ENCODE measurements at regions not wholly inside any gene's neighbourhood (a gene's known extent, or its start where the extent isn't known, plus 50 kb on each side); places are given as distances from the start of the nearest gene placed in this dataset.
"Not testable (repeated sequence)": the region's sequence is repeated elsewhere in the genome, so short reads cannot be mapped to it uniquely, and the experiment has no call there.

- DNase-seq, result no peak
These were observed 2232.8 kb upstream of the WWC1 start for GRCh38 chr5:166058660-166059059.

GRCh38 chr5:166062094-166062493, 2229.4 kb upstream of the WWC1 start:
- DNase-seq, result no peak

- no peak for DNase-seq
These were observed 2228.7 kb upstream of the WWC1 start for GRCh38 chr5:166062719-166063118.

GRCh38 chr5:166063261-166063660, 2228.2 kb upstream of the WWC1 start:
- no peak for DNase-seq

- DNase-seq, result no peak
These were observed 2222.7 kb upstream of the WWC1 start for GRCh38 chr5:166068547-166069335.

- DNase-seq, result no peak
These were observed 2217.4 kb upstream of the WWC1 start for GRCh38 chr5:166073901-166074581.

DNA sequence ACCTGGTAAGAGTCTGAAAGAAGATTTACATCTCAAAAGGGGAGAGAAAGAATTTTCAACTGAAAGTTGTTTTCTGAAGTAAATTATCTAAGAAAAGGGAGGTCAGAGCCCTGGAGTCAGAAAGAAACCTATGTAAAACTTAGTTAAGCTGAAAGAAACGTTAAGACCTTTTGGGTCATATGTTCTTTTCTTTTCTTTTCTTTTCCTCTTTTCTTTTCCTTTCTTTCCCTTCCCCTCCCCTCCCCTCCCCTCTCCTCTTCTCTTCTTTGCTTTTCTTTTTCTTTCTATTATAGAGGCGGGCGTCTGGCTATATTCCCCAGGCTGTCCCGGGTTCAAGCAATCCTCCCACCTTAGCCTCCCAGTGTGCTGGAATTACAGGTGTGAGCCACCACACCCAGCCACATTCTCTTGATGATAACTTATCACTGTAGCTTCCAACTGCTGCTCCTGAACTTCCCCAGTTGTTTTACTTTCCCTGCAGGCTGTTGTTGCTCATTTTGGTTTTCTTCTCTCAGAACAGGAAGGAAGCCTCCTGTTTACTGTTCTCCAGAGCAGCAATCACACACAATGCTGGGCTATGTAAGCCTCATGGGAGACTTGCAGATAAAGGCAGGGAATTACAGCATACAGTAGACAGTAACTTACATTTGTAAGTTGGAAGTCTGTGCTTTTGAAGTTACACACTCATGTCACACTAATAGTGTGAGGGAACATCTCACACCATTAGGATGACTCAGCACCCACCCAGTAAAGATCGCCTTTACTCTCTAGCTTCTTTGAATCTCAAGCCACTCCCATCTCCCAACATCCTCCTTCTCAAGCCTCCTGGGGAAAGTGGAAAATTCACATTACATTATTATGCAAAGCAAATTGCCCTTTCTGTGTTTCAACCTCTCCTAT, 2216.6 kb upstream of the WWC1 start:
- no peak for DNase-seq

DNA sequence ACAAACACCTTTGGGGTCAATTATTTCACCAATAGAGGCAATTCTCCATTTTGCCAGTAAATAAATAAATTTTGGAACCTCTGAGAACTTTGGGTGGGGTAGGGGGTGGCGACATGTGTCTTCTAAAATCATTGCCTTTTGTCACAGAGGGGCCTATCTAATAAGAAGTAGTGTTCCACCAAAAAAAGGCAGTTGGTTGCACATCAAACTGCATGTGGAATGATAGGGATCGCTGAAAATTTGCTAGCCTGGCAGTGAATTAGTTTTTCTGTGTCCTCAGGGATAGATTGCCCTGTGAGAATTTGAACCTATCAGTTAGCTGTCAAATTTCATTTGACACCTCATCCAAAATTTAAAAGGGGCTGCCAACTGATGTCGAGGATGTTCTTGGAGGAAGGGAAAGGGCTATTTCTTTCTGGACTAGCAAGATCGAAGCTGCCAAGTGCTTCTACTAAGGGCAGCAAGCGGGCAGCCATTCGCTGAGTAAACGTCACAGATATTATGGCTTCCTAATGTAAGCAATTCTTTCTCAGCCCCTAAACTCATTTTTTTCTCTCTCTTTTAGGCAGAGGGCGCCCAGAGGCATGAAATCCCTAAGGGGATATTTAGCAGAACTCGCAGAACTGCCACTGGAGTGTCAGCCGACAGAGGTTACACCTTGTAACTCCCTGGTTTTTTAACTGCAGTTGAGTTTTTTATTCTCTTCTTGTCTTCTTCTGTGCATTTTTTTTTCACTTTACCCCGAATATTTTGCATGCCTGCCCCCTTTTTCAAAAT, 2208.1 kb upstream of the WWC1 start:
- no peak for DNase-seq

GRCh38 chr5:166086568-166086967, 2204.9 kb upstream of the WWC1 start:
- DNase-seq, result no peak

GRCh38 chr5:166088389-166089039, 2202.9 kb upstream of the WWC1 start:
- DNase-seq, result no peak

GRCh38 chr5:166091931-166092330, 2199.5 kb upstream of the WWC1 start:
- DNase-seq, result no peak

- no peak for DNase-seq
These were observed 2198.1 kb upstream of the WWC1 start for GRCh38 chr5:166093312-166093711.

- no peak for DNase-seq
These were observed 2188.5 kb upstream of the WWC1 start for GRCh38 chr5:166102947-166103346.

GRCh38 chr5:166111021-166111420, 2180.4 kb upstream of the WWC1 start:
- no peak for DNase-seq

DNA sequence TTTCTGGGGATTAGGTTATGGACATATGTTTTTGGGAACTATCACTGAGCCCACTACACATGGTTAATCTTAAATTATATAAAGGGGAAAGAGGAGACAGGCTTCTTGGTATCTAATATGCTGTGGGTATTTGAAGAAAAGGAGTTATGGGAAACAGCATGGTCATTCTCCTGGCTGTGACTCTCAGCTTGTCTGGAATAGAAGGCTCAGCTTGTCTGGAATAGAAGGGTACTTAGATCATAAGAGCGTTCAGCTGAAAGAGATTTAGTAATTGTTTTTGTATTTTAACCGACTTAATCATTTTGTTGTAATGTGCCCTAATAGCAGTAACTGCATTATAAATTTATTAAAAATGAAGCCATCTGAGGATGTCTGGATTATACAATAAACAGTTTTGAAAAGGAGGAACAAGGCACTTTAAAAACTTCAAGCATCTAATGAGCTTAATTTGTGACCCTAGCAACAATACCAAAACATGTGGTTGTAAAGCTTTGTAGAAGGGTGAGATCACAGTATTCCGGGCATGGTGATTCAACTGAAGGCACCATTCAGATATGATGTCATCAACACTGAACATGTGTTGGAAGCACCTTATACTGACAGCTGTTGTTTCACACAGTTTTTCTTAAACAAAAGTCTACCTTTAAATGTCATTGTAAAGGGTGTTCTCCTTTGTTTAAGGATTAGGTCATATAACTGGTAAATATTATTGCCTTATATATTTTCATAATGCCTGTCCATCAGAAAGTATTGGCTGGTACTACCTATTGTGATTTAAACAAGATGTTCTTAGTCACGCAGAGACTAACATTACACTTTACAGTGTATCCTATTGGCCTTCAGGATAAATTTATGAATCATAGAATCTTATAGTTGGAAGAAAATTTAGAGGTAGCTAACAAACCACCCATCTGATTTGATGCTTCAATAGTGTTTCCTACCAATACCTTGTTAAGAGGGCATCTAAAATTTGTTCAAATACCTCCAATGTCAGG, 2174.1 kb upstream of the WWC1 start:
- no peak for DNase-seq

DNA sequence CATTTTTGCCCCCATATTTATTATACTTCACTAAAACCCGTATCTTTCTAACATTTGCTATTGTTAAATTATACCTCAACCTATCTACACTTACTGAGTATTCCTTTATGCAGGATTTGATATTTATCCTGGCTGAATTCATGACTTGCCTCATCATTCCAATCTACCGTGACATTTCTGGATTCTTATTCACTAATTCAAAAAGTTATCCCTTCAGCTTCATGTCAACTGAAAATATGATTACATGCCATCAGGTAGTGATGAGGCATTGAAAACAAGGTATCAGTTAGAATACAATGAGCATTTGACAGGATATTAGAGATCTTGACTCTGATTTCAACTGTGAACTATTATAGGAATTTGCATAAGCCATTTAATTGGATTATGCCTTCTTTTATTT, 2171.9 kb upstream of the WWC1 start:
- DNase-seq, result no peak

- no peak for DNase-seq
These were observed 2167.7 kb upstream of the WWC1 start for GRCh38 chr5:166123717-166124116.

DNA sequence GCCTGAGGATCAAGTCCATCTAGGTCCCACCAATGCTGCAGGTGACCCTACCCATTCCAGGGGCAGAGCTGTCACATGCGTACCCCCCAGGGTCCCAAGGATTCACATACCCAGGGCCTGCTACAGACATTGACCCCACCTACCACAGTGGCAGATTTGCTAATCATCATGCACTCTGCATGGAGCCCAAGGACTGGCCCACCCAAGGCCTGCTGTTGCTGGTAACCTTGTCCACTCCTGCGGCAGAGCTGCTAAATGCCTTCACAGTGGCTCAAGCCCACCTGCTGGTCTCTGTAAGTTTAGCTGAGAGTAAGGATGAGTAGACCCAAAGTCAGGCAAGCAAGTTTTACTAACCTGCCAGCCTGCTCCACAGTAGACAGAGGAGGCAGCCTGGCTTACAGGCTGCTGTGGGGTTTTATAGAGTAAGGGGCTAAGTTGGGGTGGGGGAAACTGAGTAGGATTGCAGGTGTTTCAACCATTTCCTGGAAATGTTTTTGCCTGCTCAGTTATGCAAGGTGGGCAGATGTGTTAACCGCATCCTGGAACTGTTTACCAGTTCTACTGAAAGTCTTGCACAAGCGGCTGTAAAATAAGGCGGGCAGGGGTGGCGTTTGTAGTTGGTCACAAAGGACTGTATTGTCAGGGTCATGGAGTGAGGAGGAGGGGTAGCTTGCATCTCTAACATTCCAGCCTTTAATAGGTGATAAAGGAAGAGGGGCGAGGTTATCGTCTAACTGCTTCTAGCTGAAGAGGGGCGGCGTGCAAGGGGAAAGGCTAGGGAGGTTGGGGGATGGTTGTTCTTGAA, 2163.5 kb upstream of the WWC1 start:
- DNase-seq, result no peak

GRCh38 chr5:166145107-166145506, 2146.3 kb upstream of the WWC1 start:
- not testable (repeated sequence) for DNase-seq

Measured in activated CD8-positive, alpha-beta memory T cell treated with anti-CD3 and anti-CD28 coated beads, Interleukin-2, amount 50 U/mL, for 4 hours (primary cell).